WTC11 (cell line): ENCODE measurements at regions not wholly inside any gene's neighbourhood (a gene's known extent, or its start where the extent isn't known, plus 50 kb on each side); places are given as distances from the start of the nearest gene placed in this dataset.

Source experiments
- CTCF ChIP-seq: fragments of 200-600 bp; IDR thresholded peaks from 2 replicates; pipeline ENCODE4 v1.8.0; 2022; ENCODE audit warnings: antibody characterized with exemption
- MLX ChIP-seq: sonication (generic); formaldehyde crosslinking; IDR thresholded peaks from 2 replicates; pipeline ENCODE4 v1.8.1; 2023; ENCODE audit warnings: mild to moderate bottlenecking, missing genetic modification reagents, moderate library complexity
- USF1 ChIP-seq: sonication (generic); formaldehyde crosslinking; IDR thresholded peaks from 2 replicates; pipeline ENCODE4 v1.8.0; 2022; ENCODE audit warnings: mild to moderate bottlenecking, missing genetic modification reagents
- ZNF138 ChIP-seq: sonication (generic); formaldehyde crosslinking; conservative IDR thresholded peaks from 2 replicates; pipeline ENCODE4 v1.8.1; 2022; ENCODE audit warnings: mild to moderate bottlenecking, moderate library complexity, missing genetic modification reagents
- ZNF232 ChIP-seq: sonication (generic); formaldehyde crosslinking; IDR thresholded peaks from 2 replicates; pipeline ENCODE4 v1.8.0; 2022; ENCODE audit warnings: mild to moderate bottlenecking, missing genetic modification reagents

GRCh38 chr18:10330428-10330827 lies 124.0 kb upstream of the APCDD1 start:
- TF ChIP-seq ZNF138 (CRISPR knock-in tag), result no peak
- no peak for TF ChIP-seq USF1 (CRISPR knock-in tag)
- no peak for TF ChIP-seq CTCF
- TF ChIP-seq MLX (CRISPR knock-in tag), result no peak
- no peak for TF ChIP-seq ZNF232 (CRISPR knock-in tag)
